ENCODE measurements at regions not wholly inside any gene's neighbourhood (a gene's known extent, or its start where the extent isn't known, plus 50 kb on each side); places are given as distances from the start of the nearest gene placed in this dataset.

DNA sequence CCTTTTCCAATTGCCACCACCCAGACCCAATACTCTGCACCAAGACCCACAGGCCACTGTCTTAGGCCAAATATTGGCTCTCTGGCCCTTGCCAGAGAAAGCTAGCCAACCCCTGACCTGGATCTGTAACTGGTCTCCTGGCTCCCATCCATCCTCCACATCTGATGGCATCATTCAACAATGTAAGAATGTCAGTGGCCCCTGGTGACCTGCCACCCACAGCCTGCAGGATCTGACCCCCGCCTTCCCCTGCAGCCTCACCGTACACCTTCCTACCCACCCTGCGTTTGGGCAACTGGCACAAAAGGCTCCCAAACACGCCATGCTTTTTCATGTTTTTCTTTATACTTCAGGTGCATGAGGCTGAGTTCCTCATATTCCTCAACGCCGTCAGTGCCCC is 60.0 kb upstream of the ASAP2 start:
- TF ChIP-seq, protein P1, sequence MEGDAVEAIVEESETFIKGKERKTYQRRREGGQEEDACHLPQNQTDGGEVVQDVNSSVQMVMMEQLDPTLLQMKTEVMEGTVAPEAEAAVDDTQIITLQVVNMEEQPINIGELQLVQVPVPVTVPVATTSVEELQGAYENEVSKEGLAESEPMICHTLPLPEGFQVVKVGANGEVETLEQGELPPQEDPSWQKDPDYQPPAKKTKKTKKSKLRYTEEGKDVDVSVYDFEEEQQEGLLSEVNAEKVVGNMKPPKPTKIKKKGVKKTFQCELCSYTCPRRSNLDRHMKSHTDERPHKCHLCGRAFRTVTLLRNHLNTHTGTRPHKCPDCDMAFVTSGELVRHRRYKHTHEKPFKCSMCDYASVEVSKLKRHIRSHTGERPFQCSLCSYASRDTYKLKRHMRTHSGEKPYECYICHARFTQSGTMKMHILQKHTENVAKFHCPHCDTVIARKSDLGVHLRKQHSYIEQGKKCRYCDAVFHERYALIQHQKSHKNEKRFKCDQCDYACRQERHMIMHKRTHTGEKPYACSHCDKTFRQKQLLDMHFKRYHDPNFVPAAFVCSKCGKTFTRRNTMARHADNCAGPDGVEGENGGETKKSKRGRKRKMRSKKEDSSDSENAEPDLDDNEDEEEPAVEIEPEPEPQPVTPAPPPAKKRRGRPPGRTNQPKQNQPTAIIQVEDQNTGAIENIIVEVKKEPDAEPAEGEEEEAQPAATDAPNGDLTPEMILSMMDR (IDR thresholded peaks at IDR 0.05), result no peak
- TF ChIP-seq POLR2AphosphoS5 (IDR thresholded peaks at IDR 0.05) (no peak), EP300 (IDR thresholded peaks at IDR 0.05) (no peak)

Measured in upper lobe of left lung (tissue), 4 donors.